ENCODE measurements at regions not wholly inside any gene's neighbourhood (a gene's known extent, or its start where the extent isn't known, plus 50 kb on each side); places are given as distances from the start of the nearest gene placed in this dataset.

- DNase-seq: no peak
Observed at GRCh38 chr4:166498546-166498945, 625.5 kb downstream of the TLL1 start.

- DNase-seq: no peak
Observed at GRCh38 chr4:166499820-166500219, 626.8 kb downstream of the TLL1 start.

GRCh38 chr4:166501941-166502382 is 628.9 kb downstream of the TLL1 start:
- DNase-seq: no peak

- DNase-seq: no peak
Observed at GRCh38 chr4:166502660-166503059, 629.6 kb downstream of the TLL1 start.

GRCh38 chr4:166506051-166506450 is 633.0 kb downstream of the TLL1 start:
- DNase-seq: no peak

- DNase-seq: no peak
Observed at GRCh38 chr4:166512267-166512666, 639.2 kb downstream of the TLL1 start.

GRCh38 chr4:166518315-166518714 is 645.3 kb downstream of the TLL1 start:
- no peak for DNase-seq

GRCh38 chr4:166518776-166519175 is 645.7 kb downstream of the TLL1 start:
- no peak for DNase-seq

- DNase-seq: no peak
Observed at GRCh38 chr4:166519774-166520173, 646.7 kb downstream of the TLL1 start.

GRCh38 chr4:166527500-166527899 is 654.5 kb downstream of the TLL1 start:
- no peak for DNase-seq

GRCh38 chr4:166531703-166532102 is 658.7 kb downstream of the TLL1 start:
- DNase-seq: no peak

GRCh38 chr4:166535865-166536264 is 662.8 kb downstream of the TLL1 start:
- DNase-seq: no peak

GRCh38 chr4:166538491-166539005 is 665.5 kb downstream of the TLL1 start:
- DNase-seq: no peak

- no peak for DNase-seq
Observed at GRCh38 chr4:166546009-166546408, 673.0 kb downstream of the TLL1 start.

GRCh38 chr4:166577639-166578038 is 656.7 kb downstream of the SPOCK3 start:
- no peak for DNase-seq

- DNase-seq: no peak
Observed at GRCh38 chr4:166585491-166585890, 648.8 kb downstream of the SPOCK3 start.

GRCh38 chr4:166594326-166594946 is 639.9 kb downstream of the SPOCK3 start:
- no peak for DNase-seq

GRCh38 chr4:166600264-166600663 is 634.0 kb downstream of the SPOCK3 start:
- DNase-seq: no peak

GRCh38 chr4:166602068-166602467 is 632.2 kb downstream of the SPOCK3 start:
- DNase-seq: no peak

- DNase-seq: no peak
Observed at GRCh38 chr4:166622425-166622977, 611.8 kb downstream of the SPOCK3 start.

GRCh38 chr4:166625018-166625637 is 609.2 kb downstream of the SPOCK3 start:
- DNase-seq: no peak

- DNase-seq: no peak
Observed at GRCh38 chr4:166628454-166628853, 605.8 kb downstream of the SPOCK3 start.

- DNase-seq: no peak
Observed at GRCh38 chr4:166635367-166635766, 598.9 kb downstream of the SPOCK3 start.

GRCh38 chr4:166637816-166638215 is 596.5 kb downstream of the SPOCK3 start:
- no peak for DNase-seq
